Upper lobe of left lung (tissue), 6 donors: ENCODE measurements at regions not wholly inside any gene's neighbourhood (a gene's known extent, or its start where the extent isn't known, plus 50 kb on each side); places are given as distances from the start of the nearest gene placed in this dataset.
"Not testable (repeated sequence)": the region's sequence is repeated elsewhere in the genome, so short reads cannot be mapped to it uniquely, and the experiment has no call there.

Experiments used
- ATAC-seq, 2 donors: fragments of 200-7000 bp; cut with Tn5 transposase; one replicate each; pipeline ENCODE4 v1.9.1; 2022; ENCODE audit warnings: mild to moderate bottlenecking in 2 of 2, moderate library complexity in 2 of 2; ENCODE audit not compliant: low FRiP score in 2 of 2
- DNase-seq, 2 donors: peaks; one replicate each; pipeline ENCODE4 v3.0.0-alpha.2; 2019 to 2020
- H3K27ac ChIP-seq, 4 donors: fragments of 200-600 bp; sonication (generic); one replicate each; pipeline ENCODE4 v1.5.1; 2016 to 2019
- H3K27me3 ChIP-seq, 4 donors: fragments of 200-600 bp; sonication (generic); one replicate each; pipeline ENCODE4 v1.5.1; 2017 to 2019
- H3K36me3 ChIP-seq, 4 donors: fragments of 200-600 bp; sonication (generic); one replicate each; pipeline ENCODE4 v1.5.1; 2016 to 2019
- H3K4me1 ChIP-seq, 4 donors: fragments of 200-600 bp; sonication (generic); one replicate each; pipeline ENCODE4 v1.5.1; 2018 to 2019
- H3K4me3 ChIP-seq, 4 donors: fragments of 200-600 bp; sonication (generic); one replicate each; pipeline ENCODE4 v1.5.1; 2017 to 2019; ENCODE audit warnings: mild to moderate bottlenecking in 2 of 4, moderate library complexity in 1 of 4
- H3K9me3 ChIP-seq, 4 donors: fragments of 200-600 bp; sonication (generic); one replicate each; pipeline ENCODE4 v1.5.1; 2018 to 2019
- EP300 ChIP-seq, 4 donors: sonication (generic); formaldehyde crosslinking; IDR thresholded peaks; one replicate each; pipeline ENCODE4 v1.5.1; 2017; ENCODE audit warnings: antibody characterized with exemption in 4 of 4, control low read depth in 2 of 4
- POLR2A ChIP-seq, 4 donors: fragments of 450-650 bp; IDR thresholded peaks; one replicate each; pipeline ENCODE4 v1.5.1; 2016 to 2017; ENCODE audit warnings: antibody characterized with exemption in 4 of 4, mild to moderate bottlenecking in 2 of 4
- POLR2AphosphoS5 ChIP-seq, 2 donors: sonication (generic); formaldehyde crosslinking; IDR thresholded peaks; one replicate each; pipeline ENCODE4 v1.5.1; 2017; ENCODE audit warnings: antibody characterized with exemption in 2 of 2
- WGBS, 2 donors: methylation state at CpG; one replicate each; pipeline ENCODE4 v1.1.5; 2017 to 2018; 5-methylcytosine and 5-hydroxymethylcytosine counted together
- TF ChIP-seq, protein P1 (sequence below), 6 experiments: fragments of 450-650 bp in 4 of 6; fragments of 200-600 bp in 2 of 6; sonication (generic) in 2 of 6; IDR thresholded peaks; one replicate each; pipeline ENCODE4 v1.5.1; 2016 to 2019; ENCODE audit warnings: antibody characterized with exemption in 6 of 6
- donor health status: DM: no; HTN: no; CAD: no; lungs with moderate emphysema.
- donor health status: DM: no; HTN: yes; CAD: no; lungs with severe emphysema.

DNA sequence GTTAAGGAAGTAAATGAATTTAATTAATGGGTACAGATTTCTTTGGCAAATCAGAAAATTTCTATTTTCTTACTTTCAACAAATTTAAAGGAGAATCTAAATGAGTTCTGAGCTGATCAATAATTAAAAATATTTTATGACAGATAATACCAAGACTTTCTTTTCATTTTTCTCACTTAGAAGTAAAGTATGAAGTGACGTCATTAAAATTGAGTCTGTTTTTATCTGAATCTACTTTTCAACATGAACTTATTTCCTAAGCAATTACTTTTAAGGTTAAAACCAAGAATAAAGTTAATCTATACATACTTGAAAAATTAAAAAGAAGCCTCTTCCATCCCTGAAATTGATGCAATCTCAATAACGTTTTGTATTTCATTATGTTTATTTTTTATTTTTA is 552.8 kb upstream of the ST8SIA4 start:
- Histone ChIP-seq H3K27me3 (no peaks in the 10 kb centered on the region), H3K4me1 (no peaks in the 10 kb centered on the region), H3K27ac (no peak overlapping the region), H3K9me3 (no peaks in the 10 kb centered on the region), H3K36me3 (no peaks in the 10 kb centered on the region), H3K4me3 (no peak overlapping the region)
- TF ChIP-seq POLR2A (IDR thresholded peaks at IDR 0.05) (no peak), EP300 (IDR thresholded peaks at IDR 0.05) (no peak), POLR2AphosphoS5 (IDR thresholded peaks at IDR 0.05) (no peak)
- TF ChIP-seq, protein P1, sequence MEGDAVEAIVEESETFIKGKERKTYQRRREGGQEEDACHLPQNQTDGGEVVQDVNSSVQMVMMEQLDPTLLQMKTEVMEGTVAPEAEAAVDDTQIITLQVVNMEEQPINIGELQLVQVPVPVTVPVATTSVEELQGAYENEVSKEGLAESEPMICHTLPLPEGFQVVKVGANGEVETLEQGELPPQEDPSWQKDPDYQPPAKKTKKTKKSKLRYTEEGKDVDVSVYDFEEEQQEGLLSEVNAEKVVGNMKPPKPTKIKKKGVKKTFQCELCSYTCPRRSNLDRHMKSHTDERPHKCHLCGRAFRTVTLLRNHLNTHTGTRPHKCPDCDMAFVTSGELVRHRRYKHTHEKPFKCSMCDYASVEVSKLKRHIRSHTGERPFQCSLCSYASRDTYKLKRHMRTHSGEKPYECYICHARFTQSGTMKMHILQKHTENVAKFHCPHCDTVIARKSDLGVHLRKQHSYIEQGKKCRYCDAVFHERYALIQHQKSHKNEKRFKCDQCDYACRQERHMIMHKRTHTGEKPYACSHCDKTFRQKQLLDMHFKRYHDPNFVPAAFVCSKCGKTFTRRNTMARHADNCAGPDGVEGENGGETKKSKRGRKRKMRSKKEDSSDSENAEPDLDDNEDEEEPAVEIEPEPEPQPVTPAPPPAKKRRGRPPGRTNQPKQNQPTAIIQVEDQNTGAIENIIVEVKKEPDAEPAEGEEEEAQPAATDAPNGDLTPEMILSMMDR (IDR thresholded peaks at IDR 0.05) = no peak
- no peak for ATAC-seq
- WGBS, 2 donors = 72% methylated on average over 2 of the region's 2 CpGs
- no peak for DNase-seq

DNA sequence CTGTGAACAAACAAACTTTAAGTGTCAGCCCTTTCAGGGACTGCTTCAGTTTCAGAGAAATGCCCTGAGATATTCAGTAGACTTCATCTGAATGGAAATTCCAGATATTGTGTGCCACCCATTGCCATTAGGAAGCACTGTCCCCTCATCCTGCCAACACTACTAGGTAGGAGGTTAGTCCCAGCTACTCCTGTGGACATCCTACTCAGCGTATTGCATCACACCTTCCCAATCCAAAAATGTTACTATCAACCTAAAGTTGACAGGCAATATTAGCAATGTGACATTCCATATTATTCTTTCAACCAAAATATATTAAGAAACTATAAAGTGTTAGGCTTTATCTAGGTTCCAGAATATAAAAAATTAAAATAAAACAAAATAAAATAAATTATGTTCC is 552.0 kb upstream of the ST8SIA4 start:
- TF ChIP-seq, protein P1 (IDR thresholded peaks at IDR 0.05) = no peak
- TF ChIP-seq POLR2AphosphoS5 (IDR thresholded peaks at IDR 0.05) = no peak
- no peak for TF ChIP-seq EP300 (IDR thresholded peaks at IDR 0.05)
- no peaks in the 10 kb centered on the region for H3K9me3 ChIP-seq

DNA sequence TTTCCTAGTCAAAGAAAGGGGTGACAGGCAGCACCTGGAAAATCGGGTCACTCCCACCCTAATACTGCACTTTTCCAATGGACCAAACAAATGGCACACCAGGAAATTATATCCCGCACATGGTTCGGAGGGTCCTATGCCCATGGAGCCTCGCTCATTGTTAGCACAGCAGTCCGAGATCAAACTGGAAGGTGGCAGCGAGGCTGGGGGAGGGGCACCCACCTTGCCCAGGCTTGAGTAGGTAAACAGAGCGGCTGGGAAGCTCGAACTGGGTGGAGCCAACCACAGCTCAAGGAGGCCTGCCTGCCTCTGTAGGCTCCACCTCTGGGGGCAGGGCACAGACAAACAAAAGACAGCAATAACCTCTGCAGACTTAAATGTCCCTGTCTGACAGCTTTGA is 539.2 kb upstream of the ST8SIA4 start:
- not testable (repeated sequence) for H3K27ac ChIP-seq, H3K9me3 ChIP-seq, H3K4me1 ChIP-seq, ATAC-seq, H3K27me3 ChIP-seq, H3K4me3 ChIP-seq, H3K36me3 ChIP-seq
- 88 to 96% methylated on average over 8 of the region's 8 CpGs for WGBS, 2 donors
- DNase-seq = peak in 1 of 2 donors; percentile 9

More for the DNA sequence above, 552.0 kb upstream of the ST8SIA4 start:
- H3K4me1 ChIP-seq = no peaks in the 10 kb centered on the region
- H3K27me3 ChIP-seq = no peaks in the 10 kb centered on the region
- no peak for ATAC-seq
- H3K36me3 ChIP-seq = no peaks in the 10 kb centered on the region
- H3K4me3 ChIP-seq = no peak overlapping the region
- H3K27ac ChIP-seq = no peak overlapping the region
- 96 to 100% methylated on average over 1 of the region's 1 CpG for WGBS, 2 donors
- no peak for DNase-seq

DNA sequence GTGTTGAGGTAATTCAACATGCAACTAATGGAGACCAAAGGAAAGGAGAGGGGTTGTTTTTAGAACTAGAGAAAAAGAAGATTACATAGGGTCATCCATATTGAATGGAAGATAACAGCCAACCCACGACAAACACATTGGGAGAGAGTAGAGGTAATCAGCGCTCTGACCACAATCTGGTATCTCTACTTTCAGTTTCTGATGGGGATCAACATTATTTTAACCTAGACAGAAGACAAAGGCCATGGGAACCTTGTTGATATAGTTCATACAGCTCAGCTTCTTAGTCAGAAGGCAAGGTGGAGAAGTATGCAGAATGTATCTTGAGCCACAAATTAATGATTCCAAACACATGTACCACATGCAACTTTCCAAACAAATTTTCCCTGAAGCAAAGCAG is 537.1 kb upstream of the ST8SIA4 start:
- Histone ChIP-seq H3K36me3 (no peaks in the 10 kb centered on the region), H3K27me3 (no peaks in the 10 kb centered on the region), H3K27ac (no peak overlapping the region), H3K4me3 (no peak overlapping the region), H3K4me1 (no peaks in the 10 kb centered on the region), H3K9me3 (no peaks in the 10 kb centered on the region)
- WGBS, 2 donors = 89 to 93% methylated on average over 2 of the region's 2 CpGs
- DNase-seq (no peak), ATAC-seq (no peak)
- TF ChIP-seq, protein P1 (IDR thresholded peaks at IDR 0.05) = no peak
- no peak for TF ChIP-seq EP300 (IDR thresholded peaks at IDR 0.05)
- TF ChIP-seq POLR2A (IDR thresholded peaks at IDR 0.05) = no peak
- no peak for TF ChIP-seq POLR2AphosphoS5 (IDR thresholded peaks at IDR 0.05)

DNA sequence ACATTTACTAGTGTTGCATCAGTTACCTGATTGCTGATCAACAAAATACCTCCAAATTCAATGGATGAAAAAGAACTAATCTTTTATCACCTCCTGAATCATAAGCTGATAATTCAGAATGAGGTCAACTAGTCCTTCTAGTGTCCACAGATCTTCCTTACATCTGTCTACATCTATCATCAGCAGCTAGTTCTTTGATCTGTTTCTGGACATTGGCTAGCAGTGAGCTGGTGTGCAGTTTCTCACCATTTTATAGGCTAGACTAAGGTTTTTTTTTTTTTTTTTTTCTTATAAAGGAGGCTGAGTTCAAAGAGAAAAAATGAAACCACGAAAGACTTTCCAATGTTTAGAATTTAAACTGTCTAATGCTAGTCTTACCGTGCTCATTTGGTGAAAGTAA is 534.3 kb upstream of the ST8SIA4 start:
- ATAC-seq (no peak), DNase-seq (no peak)
- H3K27ac ChIP-seq = no peak overlapping the region
- no peak overlapping the region for H3K4me3 ChIP-seq
- TF ChIP-seq EP300 (IDR thresholded peaks at IDR 0.05) = no peak
- no peak for TF ChIP-seq POLR2AphosphoS5 (IDR thresholded peaks at IDR 0.05)
- TF ChIP-seq, protein P1 (IDR thresholded peaks at IDR 0.05) = no peak
- TF ChIP-seq POLR2A (IDR thresholded peaks at IDR 0.05) = no peak
- no peaks in the 10 kb centered on the region for H3K4me1 ChIP-seq
- no peaks in the 10 kb centered on the region for H3K9me3 ChIP-seq
- no peaks in the 10 kb centered on the region for H3K27me3 ChIP-seq
- WGBS, 2 donors = 55 to 62% methylated on average over 2 of the region's 2 CpGs
- no peaks in the 10 kb centered on the region for H3K36me3 ChIP-seq
